ENCODE measurements at regions not wholly inside any gene's neighbourhood (a gene's known extent, or its start where the extent isn't known, plus 50 kb on each side); places are given as distances from the start of the nearest gene placed in this dataset.

GRCh38 chr3:102672305-102672704, 237.5 kb downstream of the ZPLD1 start:
- Mint-ChIP-seq H3K4me1 (ENCODE audit: low read depth, unreplicated experiment) (peaks cover 13% of the 10 kb centered on the region), H3K9me3 (ENCODE audit: unreplicated experiment) (peaks cover 2% of the 10 kb centered on the region), H3K27ac (ENCODE audit: unreplicated experiment) (no peak overlapping the region), H3K36me3 (ENCODE audit: unreplicated experiment) (no peaks in the 10 kb centered on the region), H3K4me3 (ENCODE audit: unreplicated experiment) (no peak overlapping the region), H3K27me3 (ENCODE audit: unreplicated experiment) (no peaks in the 10 kb centered on the region)
- no peak for TF ChIP-seq CTCF (IDR thresholded peaks at IDR 0.05; ENCODE audit: partially characterized antibody, unreplicated experiment)
- DNase-seq = no peak

GRCh38 chr3:102673271-102674115, 238.7 kb downstream of the ZPLD1 start:
- H3K36me3 Mint-ChIP-seq (ENCODE audit: unreplicated experiment) = no peaks in the 10 kb centered on the region
- peak; percentile 85 for TF ChIP-seq CTCF (IDR thresholded peaks at IDR 0.05; ENCODE audit: partially characterized antibody, unreplicated experiment)
- H3K4me3 Mint-ChIP-seq (ENCODE audit: unreplicated experiment) = peak overlapping the region; percentile 62
- H3K27me3 Mint-ChIP-seq (ENCODE audit: unreplicated experiment) = no peaks in the 10 kb centered on the region
- H3K27ac Mint-ChIP-seq (ENCODE audit: unreplicated experiment) = peak overlapping the region; percentile 78
- DNase-seq = peak; percentile 85
- H3K9me3 Mint-ChIP-seq (ENCODE audit: unreplicated experiment) = peaks cover 2% of the 10 kb centered on the region
- H3K4me1 Mint-ChIP-seq (ENCODE audit: low read depth, unreplicated experiment) = peaks cover 13% of the 10 kb centered on the region

- no peaks in the 10 kb centered on the region for H3K36me3 Mint-ChIP-seq (ENCODE audit: unreplicated experiment)
- TF ChIP-seq CTCF (IDR thresholded peaks at IDR 0.05; ENCODE audit: partially characterized antibody, unreplicated experiment) = no peak
- H3K4me3 Mint-ChIP-seq (ENCODE audit: unreplicated experiment) = no peak overlapping the region
- no peaks in the 10 kb centered on the region for H3K27me3 Mint-ChIP-seq (ENCODE audit: unreplicated experiment)
- peaks cover 2% of the 10 kb centered on the region for H3K9me3 Mint-ChIP-seq (ENCODE audit: unreplicated experiment)
- peaks cover 13% of the 10 kb centered on the region for H3K4me1 Mint-ChIP-seq (ENCODE audit: low read depth, unreplicated experiment)
- DNase-seq = no peak
- H3K27ac Mint-ChIP-seq (ENCODE audit: unreplicated experiment) = no peak overlapping the region
Measured at GRCh38 chr3:102674284-102674683, 239.5 kb downstream of the ZPLD1 start.

- H3K27me3 Mint-ChIP-seq (ENCODE audit: unreplicated experiment) = no peaks in the 10 kb centered on the region
- no peak for DNase-seq
- H3K4me1 Mint-ChIP-seq (ENCODE audit: low read depth, unreplicated experiment) = peaks cover 7% of the 10 kb centered on the region
Measured at GRCh38 chr3:102676424-102676823, 241.6 kb downstream of the ZPLD1 start.

More at GRCh38 chr3:102676424-102676823, 241.6 kb downstream of the ZPLD1 start:
- Mint-ChIP-seq H3K36me3 (ENCODE audit: unreplicated experiment) (no peaks in the 10 kb centered on the region), H3K4me3 (ENCODE audit: unreplicated experiment) (no peak overlapping the region), H3K27ac (ENCODE audit: unreplicated experiment) (no peak overlapping the region), H3K9me3 (ENCODE audit: unreplicated experiment) (peaks cover 2% of the 10 kb centered on the region)
- TF ChIP-seq CTCF (IDR thresholded peaks at IDR 0.05; ENCODE audit: partially characterized antibody, unreplicated experiment) = no peak
